Upper lobe of left lung (tissue), 6 donors: ENCODE measurements at regions not wholly inside any gene's neighbourhood (a gene's known extent, or its start where the extent isn't known, plus 50 kb on each side); places are given as distances from the start of the nearest gene placed in this dataset.
A peak's percentile ranks its signal among the peaks of the same experiment; 100 is the strongest.

ENCODE experiments used
- ATAC-seq, 2 donors: fragments of 200-7000 bp; cut with Tn5 transposase; one replicate each; pipeline ENCODE4 v1.9.1; 2022; ENCODE audit warnings: mild to moderate bottlenecking in 2 of 2, moderate library complexity in 2 of 2; ENCODE audit not compliant: low FRiP score in 2 of 2
- DNase-seq, 2 donors: peaks; one replicate each; pipeline ENCODE4 v3.0.0-alpha.2; 2019 to 2020
- H3K27ac ChIP-seq, 4 donors: fragments of 200-600 bp; sonication (generic); one replicate each; pipeline ENCODE4 v1.5.1; 2016 to 2019
- H3K27me3 ChIP-seq, 4 donors: fragments of 200-600 bp; sonication (generic); one replicate each; pipeline ENCODE4 v1.5.1; 2017 to 2019
- H3K36me3 ChIP-seq, 4 donors: fragments of 200-600 bp; sonication (generic); one replicate each; pipeline ENCODE4 v1.5.1; 2016 to 2019
- H3K4me1 ChIP-seq, 4 donors: fragments of 200-600 bp; sonication (generic); one replicate each; pipeline ENCODE4 v1.5.1; 2018 to 2019
- H3K4me3 ChIP-seq, 4 donors: fragments of 200-600 bp; sonication (generic); one replicate each; pipeline ENCODE4 v1.5.1; 2017 to 2019; ENCODE audit warnings: mild to moderate bottlenecking in 2 of 4, moderate library complexity in 1 of 4
- H3K9me3 ChIP-seq, 4 donors: fragments of 200-600 bp; sonication (generic); one replicate each; pipeline ENCODE4 v1.5.1; 2018 to 2019
- CTCF ChIP-seq, 6 experiments: fragments of 450-650 bp in 4 of 6; fragments of 200-600 bp in 2 of 6; sonication (generic) in 2 of 6; IDR thresholded peaks; one replicate each; pipeline ENCODE4 v1.5.1; 2016 to 2019; ENCODE audit warnings: antibody characterized with exemption in 6 of 6
- EP300 ChIP-seq, 4 donors: sonication (generic); formaldehyde crosslinking; IDR thresholded peaks; one replicate each; pipeline ENCODE4 v1.5.1; 2017; ENCODE audit warnings: antibody characterized with exemption in 4 of 4, control low read depth in 2 of 4
- POLR2A ChIP-seq, 4 donors: fragments of 450-650 bp; IDR thresholded peaks; one replicate each; pipeline ENCODE4 v1.5.1; 2016 to 2017; ENCODE audit warnings: antibody characterized with exemption in 4 of 4, mild to moderate bottlenecking in 2 of 4
- POLR2AphosphoS5 ChIP-seq, 2 donors: sonication (generic); formaldehyde crosslinking; IDR thresholded peaks; one replicate each; pipeline ENCODE4 v1.5.1; 2017; ENCODE audit warnings: antibody characterized with exemption in 2 of 2
- WGBS, 2 donors: methylation state at CpG; one replicate each; pipeline ENCODE4 v1.1.5; 2017 to 2018; 5-methylcytosine and 5-hydroxymethylcytosine counted together
- donor health status: DM: no; HTN: no; CAD: no; lungs with moderate emphysema.
- donor health status: DM: no; HTN: yes; CAD: no; lungs with severe emphysema.

- Histone ChIP-seq H3K9me3 (no peaks in the 10 kb centered on the region), H3K4me1 (no peaks in the 10 kb centered on the region), H3K36me3 (no peaks in the 10 kb centered on the region), H3K4me3 (no peak overlapping the region), H3K27ac (no peak overlapping the region), H3K27me3 (no peaks in the 10 kb centered on the region)
- ATAC-seq: no peak
- no peak for TF ChIP-seq EP300 (IDR thresholded peaks at IDR 0.05)
- WGBS, 2 donors: 53 to 57% methylated on average over 3 of the region's 3 CpGs
- no peak for DNase-seq
Observed at GRCh38 chr6:95228636-95229035, 348.7 kb upstream of the MANEA start.

- no peaks in the 10 kb centered on the region for H3K36me3 ChIP-seq
- no peaks in the 10 kb centered on the region for H3K27me3 ChIP-seq
- no peak for ATAC-seq
- no peak overlapping the region for H3K4me3 ChIP-seq
- no peak overlapping the region for H3K27ac ChIP-seq
- DNase-seq: no peak
- no peaks in the 10 kb centered on the region for H3K4me1 ChIP-seq
- H3K9me3 ChIP-seq: no peaks in the 10 kb centered on the region
- WGBS, 2 donors: 52 to 56% methylated on average over 2 of the region's 2 CpGs
- no peak for TF ChIP-seq EP300 (IDR thresholded peaks at IDR 0.05)
- TF ChIP-seq POLR2A (IDR thresholded peaks at IDR 0.05): no peak
- TF ChIP-seq CTCF (IDR thresholded peaks at IDR 0.05): no peak
- TF ChIP-seq POLR2AphosphoS5 (IDR thresholded peaks at IDR 0.05): no peak
Observed at GRCh38 chr6:95230071-95230740, 347.1 kb upstream of the MANEA start.

GRCh38 chr6:95231416-95231815 lies 345.9 kb upstream of the MANEA start:
- Histone ChIP-seq H3K27ac (no peak overlapping the region), H3K4me3 (no peak overlapping the region), H3K36me3 (no peaks in the 10 kb centered on the region), H3K9me3 (no peaks in the 10 kb centered on the region), H3K27me3 (no peaks in the 10 kb centered on the region), H3K4me1 (no peaks in the 10 kb centered on the region)
- TF ChIP-seq POLR2AphosphoS5 (IDR thresholded peaks at IDR 0.05) (no peak), EP300 (IDR thresholded peaks at IDR 0.05) (no peak), POLR2A (IDR thresholded peaks at IDR 0.05) (no peak), CTCF (IDR thresholded peaks at IDR 0.05) (no peak)
- DNase-seq: no peak
- no peak for ATAC-seq

DNA sequence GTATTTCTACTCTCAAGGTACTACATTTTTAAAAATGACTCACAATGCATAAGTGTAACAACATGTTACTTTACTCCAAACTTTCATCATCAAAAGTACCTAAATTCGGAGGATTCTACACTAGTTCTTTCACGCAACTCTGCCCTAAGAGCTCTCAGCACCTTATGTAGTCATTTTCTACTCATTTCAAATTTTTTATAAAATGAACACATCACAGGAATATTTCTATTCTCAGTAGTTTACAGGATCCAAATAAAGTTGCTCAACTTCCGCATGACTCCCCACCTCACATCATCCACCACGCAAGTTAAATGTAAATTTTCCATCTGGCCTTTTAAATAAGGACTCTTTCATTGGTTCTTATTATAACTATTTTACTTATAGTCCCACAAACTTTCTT lies 344.9 kb upstream of the MANEA start:
- no peaks in the 10 kb centered on the region for H3K36me3 ChIP-seq
- no peaks in the 10 kb centered on the region for H3K9me3 ChIP-seq
- H3K4me3 ChIP-seq: no peak overlapping the region
- DNase-seq: no peak
- no peak overlapping the region for H3K27ac ChIP-seq
- H3K27me3 ChIP-seq: no peaks in the 10 kb centered on the region
- no peaks in the 10 kb centered on the region for H3K4me1 ChIP-seq
- 90 to 93% methylated on average over 4 of the region's 4 CpGs for WGBS, 2 donors
- TF ChIP-seq EP300 (IDR thresholded peaks at IDR 0.05) (no peak), CTCF (IDR thresholded peaks at IDR 0.05) (no peak), POLR2A (IDR thresholded peaks at IDR 0.05) (no peak), POLR2AphosphoS5 (IDR thresholded peaks at IDR 0.05) (no peak)
- no peak for ATAC-seq

DNA sequence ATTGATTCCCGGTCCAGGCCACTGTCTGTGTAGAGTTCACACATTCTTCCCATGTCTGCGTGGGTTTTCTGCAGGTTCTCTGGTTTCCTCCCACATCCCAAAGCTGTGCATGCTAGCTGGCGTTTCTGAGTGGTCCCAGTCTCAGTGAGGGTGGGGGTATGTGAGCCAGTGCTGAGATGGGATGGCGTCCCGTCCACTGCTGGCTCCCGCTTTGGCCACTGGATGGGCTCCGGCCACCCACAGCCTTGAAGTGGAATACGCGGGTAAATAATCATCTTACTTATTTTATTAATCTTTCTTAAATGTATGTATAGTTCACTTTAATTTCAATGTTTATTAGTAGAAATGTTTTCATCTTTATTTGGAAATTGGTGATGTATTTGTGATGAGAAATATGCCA lies 343.5 kb upstream of the MANEA start:
- no peak overlapping the region for H3K4me3 ChIP-seq
- no peak for TF ChIP-seq EP300 (IDR thresholded peaks at IDR 0.05)
- no peaks in the 10 kb centered on the region for H3K36me3 ChIP-seq
- H3K9me3 ChIP-seq: no peaks in the 10 kb centered on the region
- H3K27me3 ChIP-seq: no peaks in the 10 kb centered on the region
- no peak overlapping the region for H3K27ac ChIP-seq
- DNase-seq (peak in 1 of 2 donors; percentile 29), ATAC-seq (peak in 1 of 2 donors; percentile 17)
- no peaks in the 10 kb centered on the region for H3K4me1 ChIP-seq
- WGBS, 2 donors: 89% methylated on average over 9 of the region's 9 CpGs

DNA sequence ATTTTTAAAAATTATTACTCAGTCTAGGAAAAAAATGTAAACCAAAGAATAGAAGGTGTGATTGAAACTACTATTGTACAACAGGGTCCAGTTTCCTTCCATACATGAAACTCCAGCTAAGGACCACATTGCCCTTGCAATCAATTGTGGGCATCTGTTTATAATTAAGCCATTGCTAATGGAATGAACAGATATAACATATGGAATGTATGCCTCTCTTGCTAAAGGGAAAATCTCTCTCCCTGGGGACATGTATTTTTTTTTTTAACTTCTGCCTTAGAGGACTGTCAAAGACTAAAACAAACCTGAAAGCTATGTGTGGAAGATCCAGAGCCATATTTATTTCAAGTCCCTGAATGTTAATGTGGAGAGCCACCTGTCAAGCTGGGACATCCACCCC lies 336.8 kb upstream of the MANEA start:
- DNase-seq: no peak
- H3K36me3 ChIP-seq: no peaks in the 10 kb centered on the region
- H3K9me3 ChIP-seq: no peaks in the 10 kb centered on the region
- no peaks in the 10 kb centered on the region for H3K27me3 ChIP-seq
- no peaks in the 10 kb centered on the region for H3K4me1 ChIP-seq
- TF ChIP-seq POLR2AphosphoS5 (IDR thresholded peaks at IDR 0.05) (no peak), CTCF (IDR thresholded peaks at IDR 0.05) (no peak), EP300 (IDR thresholded peaks at IDR 0.05) (no peak)
- no peak overlapping the region for H3K27ac ChIP-seq
- H3K4me3 ChIP-seq: no peak overlapping the region
- ATAC-seq: no peak
